ENCODE measurements at regions not wholly inside any gene's neighbourhood (a gene's known extent, or its start where the extent isn't known, plus 50 kb on each side); places are given as distances from the start of the nearest gene placed in this dataset.
"Not testable (repeated sequence)": the region's sequence is repeated elsewhere in the genome, so short reads cannot be mapped to it uniquely, and the experiment has no call there.

GRCh38 chr7:68684246-68684839 is 913.9 kb upstream of the AUTS2 start:
- DNase-seq, result no peak

DNA sequence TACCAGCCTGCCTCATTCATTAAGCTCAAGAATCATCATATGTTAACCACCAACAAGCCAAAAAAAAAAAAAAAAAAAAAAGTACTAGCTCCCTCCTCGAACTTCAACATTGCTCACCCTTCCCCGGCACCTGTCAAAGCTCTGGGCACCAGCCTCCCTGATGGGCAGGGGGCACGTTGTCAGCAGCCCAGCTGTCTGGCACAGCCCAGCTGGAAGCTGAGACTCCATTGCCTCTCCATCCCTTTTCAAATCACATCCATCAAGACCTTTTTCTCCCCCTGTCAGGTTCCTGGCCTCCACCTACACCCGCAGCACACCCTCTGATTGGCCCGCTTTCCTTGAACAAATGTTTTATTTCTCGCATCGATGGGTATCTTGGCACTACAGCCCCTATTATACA is 913.3 kb upstream of the AUTS2 start:
- no peak for DNase-seq

DNA sequence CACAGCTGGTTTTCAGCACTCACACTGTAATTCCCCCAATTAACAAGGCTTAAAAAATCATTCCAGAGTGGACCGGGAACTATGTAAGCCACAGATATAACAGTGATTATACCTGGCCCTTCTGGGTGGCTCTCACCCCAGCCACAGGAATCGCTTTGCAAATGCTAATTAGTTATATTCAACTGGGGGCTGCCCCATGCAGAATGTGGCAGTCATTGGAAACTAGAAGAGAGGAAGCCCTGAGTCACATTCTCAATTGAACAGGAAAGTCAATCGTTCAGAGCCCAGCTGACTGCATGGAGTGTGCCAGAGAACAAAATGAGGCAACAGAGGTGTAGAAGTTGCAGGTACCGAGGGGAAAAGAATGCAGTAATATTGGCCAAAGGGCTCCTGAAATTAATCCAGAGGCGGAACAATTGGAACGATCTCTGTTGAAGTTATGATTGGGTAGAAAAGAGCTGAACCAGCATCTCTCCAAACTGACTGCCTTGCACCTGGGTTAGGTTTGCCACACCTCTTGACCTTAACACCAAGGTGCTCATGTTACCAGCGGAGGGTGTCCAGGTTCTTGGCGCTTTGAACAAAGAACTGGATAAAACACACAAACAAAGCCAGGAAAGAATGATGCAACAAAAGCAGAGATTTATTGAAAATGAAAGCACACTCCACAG is 909.7 kb upstream of the AUTS2 start:
- DNase-seq, result no peak

DNA sequence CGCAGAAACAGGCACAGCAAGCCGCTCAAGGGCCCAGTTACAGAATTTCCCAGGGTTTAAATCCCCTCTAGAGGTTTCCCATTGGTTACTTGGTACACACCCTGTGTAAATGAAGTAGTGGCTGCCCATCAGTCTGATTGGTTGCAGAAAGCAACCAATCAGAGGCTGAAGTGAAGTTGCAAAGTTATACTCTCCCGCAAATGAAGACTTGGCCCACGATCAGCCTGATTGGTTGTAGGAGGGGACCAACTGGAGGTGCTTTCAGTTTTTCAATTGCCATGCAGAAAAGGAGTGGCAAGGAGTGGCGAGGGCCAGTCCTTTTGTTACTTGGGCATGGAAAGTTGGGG is 909.2 kb upstream of the AUTS2 start:
- DNase-seq, result no peak

GRCh38 chr7:68691261-68692216 is 906.7 kb upstream of the AUTS2 start:
- DNase-seq, result no peak

GRCh38 chr7:68692511-68692910 is 905.8 kb upstream of the AUTS2 start:
- no peak for DNase-seq

DNA sequence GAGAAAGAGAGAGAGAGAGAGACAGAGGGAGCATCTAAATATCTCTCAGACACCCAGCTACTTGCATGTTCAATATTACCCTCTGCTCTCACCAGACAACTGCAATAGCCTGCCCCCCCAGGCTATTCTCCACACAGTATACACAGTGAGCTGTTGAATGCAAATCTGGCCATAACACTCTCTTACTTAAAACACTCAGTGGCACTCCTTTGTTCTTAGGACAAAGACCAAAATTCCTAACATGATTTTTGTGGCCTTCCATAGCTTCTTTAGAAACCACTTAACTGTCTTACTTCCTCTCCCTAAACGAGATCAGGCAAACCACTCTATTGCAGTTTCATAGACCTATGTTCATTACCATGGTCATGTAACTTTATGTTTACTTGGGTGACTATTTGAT is 903.6 kb upstream of the AUTS2 start:
- DNase-seq, result no peak

DNA sequence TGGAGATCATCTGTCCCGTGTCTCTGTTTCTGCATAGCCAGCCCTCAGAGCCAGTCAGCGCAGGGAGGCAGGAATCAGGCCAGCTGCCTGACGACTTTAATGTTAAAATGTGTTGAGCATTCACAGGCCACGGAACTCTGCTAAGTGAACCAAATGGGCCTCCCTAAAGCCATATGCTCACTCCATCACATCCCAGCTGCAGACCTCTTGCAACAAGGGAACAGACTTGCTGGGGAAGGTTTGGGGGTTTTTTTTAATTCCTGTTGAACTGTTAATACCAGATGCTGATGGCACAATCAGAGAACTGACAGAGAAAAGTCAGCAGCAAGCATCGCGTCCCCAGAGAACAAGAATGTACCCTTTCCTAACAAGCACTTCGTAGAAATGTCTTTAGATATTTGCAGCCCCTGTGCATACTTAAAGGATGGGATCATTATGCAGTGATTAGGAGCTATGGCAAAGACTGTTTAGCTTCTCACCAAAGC is 900.4 kb upstream of the AUTS2 start:
- no peak for DNase-seq

DNA sequence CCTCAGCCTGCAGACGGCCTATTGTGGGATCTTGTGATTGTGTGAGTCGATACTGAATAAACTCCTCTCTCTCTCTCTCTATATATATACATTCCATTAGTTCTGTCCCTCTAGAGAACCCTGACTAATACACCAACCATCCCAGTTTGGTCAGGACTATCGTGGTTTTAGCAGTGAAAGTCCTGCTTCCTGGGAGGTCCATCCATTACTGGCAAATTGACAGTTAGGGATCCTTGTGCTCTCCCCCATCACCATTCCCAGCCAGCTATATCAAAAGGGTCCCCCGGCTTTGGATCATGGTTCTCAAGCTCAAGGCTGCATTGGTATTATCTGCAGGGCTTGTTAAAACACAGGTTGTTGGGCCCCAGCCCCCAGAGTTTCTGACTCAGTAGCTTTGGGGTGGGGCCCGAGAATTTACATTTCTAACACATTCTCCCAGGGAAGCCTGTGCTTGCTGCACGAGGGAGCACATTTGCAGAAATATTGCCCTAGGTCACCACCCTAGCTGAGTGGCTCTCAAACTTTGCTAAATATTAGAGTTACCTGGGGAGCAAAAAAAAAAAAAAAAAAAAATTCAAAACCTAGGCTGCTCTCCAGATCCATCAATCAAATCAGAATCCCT is 899.1 kb upstream of the AUTS2 start:
- DNase-seq, result no peak

GRCh38 chr7:68700414-68700813 is 897.9 kb upstream of the AUTS2 start:
- DNase-seq, result no peak

GRCh38 chr7:68706291-68706690 is 892.0 kb upstream of the AUTS2 start:
- no peak for DNase-seq

DNA sequence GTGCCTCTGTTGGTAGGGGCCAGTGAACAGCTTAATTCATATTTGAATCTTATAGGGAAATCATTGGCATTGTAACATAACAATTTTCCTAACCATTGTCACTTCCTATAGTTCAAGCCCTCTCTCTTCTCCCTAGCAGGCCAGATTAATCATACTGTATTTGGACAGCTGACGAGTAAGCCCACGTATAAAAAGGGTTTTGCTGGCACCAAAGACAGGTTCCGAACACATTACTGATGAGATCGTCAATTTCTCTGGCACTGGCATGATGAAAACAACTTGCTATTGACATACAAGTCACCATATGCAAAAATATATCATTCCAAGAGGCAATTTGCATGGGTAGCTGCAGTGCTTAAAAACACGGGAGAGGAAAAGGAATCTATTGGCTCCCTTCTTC is 891.1 kb upstream of the AUTS2 start:
- DNase-seq, result no peak

- DNase-seq, result no peak
Measured at GRCh38 chr7:68707958-68708357, 890.3 kb upstream of the AUTS2 start.

- DNase-seq, result no peak
Measured at GRCh38 chr7:68712956-68713495, 885.2 kb upstream of the AUTS2 start.

DNA sequence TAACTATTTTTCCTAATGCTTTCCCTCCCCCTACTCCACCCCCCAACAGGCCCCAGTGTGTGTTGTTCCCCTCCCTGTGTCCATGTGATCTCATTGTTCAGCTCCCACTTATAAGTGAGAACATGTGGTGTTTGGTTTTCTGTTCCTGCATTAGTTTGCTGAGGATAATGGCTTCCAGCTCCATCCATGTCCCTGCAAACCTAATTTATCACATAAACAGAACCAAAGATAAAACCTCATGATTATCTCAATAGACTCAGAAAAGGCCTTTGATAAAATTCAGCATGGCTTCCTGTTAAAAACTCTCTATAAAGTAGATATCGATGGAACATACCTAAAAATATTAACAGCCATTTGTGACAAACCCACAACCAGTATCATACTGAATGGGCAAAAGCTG is 884.1 kb upstream of the AUTS2 start:
- not testable (repeated sequence) for DNase-seq

- DNase-seq, result no peak
Measured at GRCh38 chr7:68715907-68716306, 882.4 kb upstream of the AUTS2 start.

- DNase-seq, result no peak
Measured at GRCh38 chr7:68717176-68717575, 881.1 kb upstream of the AUTS2 start.

DNA sequence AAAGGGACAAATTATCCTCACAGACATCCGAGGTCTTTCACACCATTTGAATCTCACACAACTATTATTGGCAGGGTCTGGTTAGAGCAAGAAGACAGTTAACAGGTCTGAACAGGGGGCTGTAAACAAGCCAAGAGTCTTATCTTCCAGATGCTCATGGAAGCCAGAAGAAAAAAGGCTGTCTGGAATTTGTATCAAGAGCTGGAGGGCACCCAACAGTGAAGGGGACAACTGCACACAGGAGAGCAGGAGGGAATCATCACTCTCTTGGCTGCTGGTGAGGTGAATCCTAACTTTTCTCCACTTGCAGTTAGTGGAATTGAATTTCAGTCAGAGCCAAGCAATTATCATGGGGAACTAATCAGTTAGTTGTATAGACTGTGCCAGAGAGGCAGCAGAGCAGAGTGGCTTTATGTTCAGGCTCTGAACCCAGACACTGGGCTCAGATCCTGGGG is 880.2 kb upstream of the AUTS2 start:
- DNase-seq, result no peak

DNA sequence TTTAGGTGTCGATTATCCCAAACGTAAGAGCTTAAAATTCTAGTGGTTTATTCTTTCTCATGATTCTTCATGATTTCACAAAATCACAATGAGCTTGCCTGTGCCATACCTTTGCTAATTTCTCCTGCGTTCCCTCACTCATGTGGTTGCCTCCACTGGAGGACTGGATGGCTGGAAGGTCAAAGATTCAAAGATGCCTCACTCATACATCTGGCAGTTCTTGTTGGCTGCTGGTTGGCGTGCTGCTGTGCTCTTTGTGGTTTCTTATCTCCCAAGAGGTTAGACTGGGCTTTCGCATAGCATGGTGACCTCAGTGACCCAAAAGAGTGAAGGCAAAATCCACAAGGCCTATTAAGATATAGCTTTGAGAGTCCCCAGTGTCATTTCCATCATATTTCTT is 877.6 kb upstream of the AUTS2 start:
- no peak for DNase-seq

GRCh38 chr7:68722044-68722443 is 876.2 kb upstream of the AUTS2 start:
- DNase-seq, result no peak

- DNase-seq, result no peak
Measured at GRCh38 chr7:68724965-68725364, 873.3 kb upstream of the AUTS2 start.

GRCh38 chr7:68725843-68726785 is 872.2 kb upstream of the AUTS2 start:
- DNase-seq, result no peak
